ENCODE measurements at regions not wholly inside any gene's neighbourhood (a gene's known extent, or its start where the extent isn't known, plus 50 kb on each side); places are given as distances from the start of the nearest gene placed in this dataset.

- TF ChIP-seq CTCF (conservative IDR thresholded peaks at IDR 0.05; ENCODE audit: low read depth) = no peak
- H3K27ac ChIP-seq = no peak overlapping the region
- ChIA-PET POLR2A (ENCODE audit: low non-redundant PET) (no interaction called here), CTCF (no interaction called here)
- no peak for DNase-seq (ENCODE audit: low spot score)
Measured at GRCh38 chr16:86068722-86069121, 169.8 kb downstream of the IRF8 start.

- DNase-seq (ENCODE audit: low spot score) = no peak
- no peak for TF ChIP-seq CTCF (conservative IDR thresholded peaks at IDR 0.05; ENCODE audit: low read depth)
- ChIA-PET POLR2A (ENCODE audit: low non-redundant PET) (no interaction called here), CTCF (interaction anchor here (0.6 to 2.5 kb wide), 4 partner anchors 111 to 448 kb away, joined by 3 to 14 read pairs (median 4); no protein-coding TSS in a partner anchor)
- H3K27ac ChIP-seq = no peak overlapping the region
Measured at GRCh38 chr16:86069736-86070298, 170.9 kb downstream of the IRF8 start.

- TF ChIP-seq CTCF (conservative IDR thresholded peaks at IDR 0.05; ENCODE audit: low read depth) = no peak
- ChIA-PET POLR2A (ENCODE audit: low non-redundant PET) (no interaction called here), CTCF (interaction anchor here (2.3 to 2.5 kb wide), 2 partner anchors 447 to 450 kb away, joined by 12 to 14 read pairs; no protein-coding TSS in a partner anchor)
- DNase-seq (ENCODE audit: low spot score) = no peak
- no peak overlapping the region for H3K27ac ChIP-seq
Measured at GRCh38 chr16:86070484-86070883, 171.5 kb downstream of the IRF8 start.

- ChIA-PET POLR2A (ENCODE audit: low non-redundant PET) (no interaction called here), CTCF (interaction anchor here (0.6 to 2.5 kb wide), 3 partner anchors 21 to 450 kb away, joined by 4 to 14 read pairs (median 12); no protein-coding TSS in a partner anchor)
Measured at GRCh38 chr16:86070971-86071370, 172.0 kb downstream of the IRF8 start.

GRCh38 chr16:86071611-86072240, 172.8 kb downstream of the IRF8 start:
- CTCF ChIA-PET = interaction anchor here (0.6 to 2.5 kb wide), 4 partner anchors 20 to 449 kb away, joined by 4 to 23 read pairs (median 13); no protein-coding TSS in a partner anchor
- DNase-seq (ENCODE audit: low spot score) = no peak
- H3K27ac ChIP-seq = no peak overlapping the region
- TF ChIP-seq CTCF (conservative IDR thresholded peaks at IDR 0.05; ENCODE audit: low read depth) = no peak
- POLR2A ChIA-PET (ENCODE audit: low non-redundant PET) = no interaction called here

More at GRCh38 chr16:86070971-86071370, 172.0 kb downstream of the IRF8 start:
- H3K27ac ChIP-seq = no peak overlapping the region
- no peak for DNase-seq (ENCODE audit: low spot score)
- TF ChIP-seq CTCF (conservative IDR thresholded peaks at IDR 0.05; ENCODE audit: low read depth) = no peak

- ChIA-PET CTCF (interaction anchor here (0.6 to 2.3 kb wide), 17 partner anchors 11 to 1434 kb away, joined by 3 to 23 read pairs (median 5); no protein-coding TSS in a partner anchor), POLR2A (ENCODE audit: low non-redundant PET) (no interaction called here)
- DNase-seq (ENCODE audit: low spot score) = peak; percentile 64
- H3K27ac ChIP-seq = no peak overlapping the region
- peak; percentile 87 for TF ChIP-seq CTCF (conservative IDR thresholded peaks at IDR 0.05; ENCODE audit: low read depth)
Measured at GRCh38 chr16:86072328-86073102, 173.6 kb downstream of the IRF8 start.
